IPS-18c (cell line): ENCODE measurements at regions not wholly inside any gene's neighbourhood (a gene's known extent, or its start where the extent isn't known, plus 50 kb on each side); places are given as distances from the start of the nearest gene placed in this dataset.
A peak's percentile ranks its signal among the peaks of the same experiment; 100 is the strongest.
"Not testable (repeated sequence)": the region's sequence is repeated elsewhere in the genome, so short reads cannot be mapped to it uniquely, and the experiment has no call there.

Experiments used
- H3K4me3 ChIP-seq: 2 replicates; pipeline ENCODE4 v1.7.0; 2013; ENCODE audit warnings: low read depth, mild to moderate bottlenecking, low read length, moderate library complexity; ENCODE audit not compliant: insufficient read depth
- H3K9me3 ChIP-seq: one replicate; pipeline ENCODE4 v1.6.1; 2013; ENCODE audit warnings: mild to moderate bottlenecking, low read length, moderate library complexity; ENCODE audit not compliant: control insufficient read depth, insufficient read depth

DNA sequence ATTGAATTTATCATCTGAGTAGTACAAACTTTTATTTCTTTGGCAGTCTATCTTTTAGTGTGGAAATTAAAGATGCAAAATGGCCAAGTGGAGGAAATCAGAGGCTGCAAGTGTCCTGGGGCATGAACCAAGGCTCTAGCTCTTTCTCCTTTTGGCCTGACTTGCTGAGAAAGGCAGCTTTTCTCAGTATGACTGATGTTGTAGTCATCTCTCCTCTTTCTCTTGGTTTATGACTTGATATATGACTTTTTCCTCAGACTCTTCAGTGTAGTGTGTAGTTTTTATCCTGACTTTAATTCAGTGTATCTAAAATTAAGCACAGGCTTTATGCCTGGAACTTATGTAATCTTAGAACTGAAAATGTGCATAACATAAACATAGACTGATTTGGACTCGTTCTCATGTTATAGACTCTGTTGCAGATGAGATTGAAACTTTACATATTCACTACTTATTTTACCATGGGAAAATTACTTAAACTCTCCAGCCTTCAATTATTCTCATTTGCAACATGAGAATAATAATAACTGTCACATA, 65.7 kb downstream of the SLITRK5 start:
- no peak overlapping the region for H3K4me3 ChIP-seq
- H3K9me3 ChIP-seq: no peaks in the 10 kb centered on the region

DNA sequence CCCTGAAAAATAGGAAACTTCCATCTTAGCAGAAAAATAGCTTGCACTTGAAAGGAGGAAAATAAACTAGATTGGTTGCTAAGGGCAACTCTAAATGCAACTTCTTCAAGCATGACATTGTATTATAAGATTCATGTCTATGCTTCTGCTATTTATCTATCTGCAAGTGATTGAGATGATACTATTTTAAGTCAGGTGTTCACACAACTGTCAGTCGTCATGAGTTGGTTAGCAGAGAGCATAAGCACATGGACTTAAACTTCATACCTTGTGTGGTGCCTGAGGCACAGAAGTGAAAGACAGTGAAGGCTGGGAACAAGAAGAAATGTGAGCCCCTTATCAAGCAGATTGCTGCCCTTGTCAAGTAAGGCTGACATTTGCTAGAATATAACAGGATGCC, 82.9 kb downstream of the SLITRK5 start:
- no peaks in the 10 kb centered on the region for H3K9me3 ChIP-seq
- H3K4me3 ChIP-seq: no peak overlapping the region

DNA sequence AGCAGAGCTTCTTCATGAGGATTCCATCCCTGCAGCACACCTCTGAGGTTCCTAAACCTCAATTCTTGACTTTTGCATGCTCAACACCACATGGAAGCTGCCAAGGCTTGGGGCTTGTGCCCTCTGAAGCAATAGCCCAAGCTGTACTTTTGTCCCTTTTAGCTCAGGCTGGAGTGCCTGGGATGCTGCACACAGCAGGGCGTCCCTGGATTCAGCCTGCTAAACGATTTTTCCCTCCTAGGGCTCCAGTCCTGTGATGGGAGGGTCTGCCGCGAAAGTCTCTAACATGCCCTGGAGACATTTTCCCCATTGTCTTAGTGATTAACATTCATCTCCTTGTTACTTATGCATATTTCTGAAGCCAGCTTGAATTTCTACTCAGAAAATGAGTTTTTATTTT, 98.3 kb downstream of the SLITRK5 start:
- H3K4me3 ChIP-seq: no peak overlapping the region

DNA sequence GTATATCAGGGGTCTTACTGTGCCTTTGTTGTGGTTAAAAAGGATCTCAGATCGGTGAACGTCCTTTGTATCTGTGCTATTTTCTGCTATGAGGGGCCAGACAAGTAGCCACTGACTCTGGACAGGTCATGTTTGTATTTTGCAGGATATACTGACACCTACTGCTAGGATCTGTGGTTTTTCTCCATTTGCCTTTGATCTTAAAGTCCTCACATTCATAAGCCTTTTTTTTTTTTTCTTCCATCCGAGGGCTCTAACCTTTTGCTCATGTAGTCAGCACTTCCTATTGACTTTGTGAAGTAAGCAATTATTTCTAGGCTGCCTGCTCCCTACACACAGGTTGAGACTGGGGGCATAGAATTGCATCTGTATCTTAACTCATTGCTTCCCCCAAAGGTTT, 106.2 kb downstream of the SLITRK5 start:
- Histone ChIP-seq H3K9me3 (no peaks in the 10 kb centered on the region), H3K4me3 (no peak overlapping the region)

More for the DNA sequence above, 98.3 kb downstream of the SLITRK5 start:
- H3K9me3 ChIP-seq: no peaks in the 10 kb centered on the region

DNA sequence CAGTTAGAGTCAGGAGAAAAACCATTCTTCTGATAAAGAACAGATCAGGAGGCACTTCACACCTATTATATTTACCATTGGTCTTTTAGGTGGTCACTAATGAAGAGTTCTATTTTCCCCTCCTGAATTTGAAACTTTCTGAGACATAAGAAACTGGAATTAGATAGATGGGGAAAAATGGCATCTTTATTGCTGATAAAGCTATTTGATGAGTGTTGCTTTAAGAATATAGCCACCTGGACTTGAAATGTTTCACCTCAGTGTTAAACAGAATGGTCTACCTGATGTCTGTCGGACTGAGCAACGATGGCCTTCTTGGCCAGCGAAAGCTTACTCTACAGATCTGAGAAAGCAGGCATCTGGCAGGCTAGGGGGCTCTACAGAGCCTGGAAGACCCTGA, 107.0 kb downstream of the SLITRK5 start:
- H3K4me3 ChIP-seq: no peak overlapping the region
- H3K9me3 ChIP-seq: no peaks in the 10 kb centered on the region

DNA sequence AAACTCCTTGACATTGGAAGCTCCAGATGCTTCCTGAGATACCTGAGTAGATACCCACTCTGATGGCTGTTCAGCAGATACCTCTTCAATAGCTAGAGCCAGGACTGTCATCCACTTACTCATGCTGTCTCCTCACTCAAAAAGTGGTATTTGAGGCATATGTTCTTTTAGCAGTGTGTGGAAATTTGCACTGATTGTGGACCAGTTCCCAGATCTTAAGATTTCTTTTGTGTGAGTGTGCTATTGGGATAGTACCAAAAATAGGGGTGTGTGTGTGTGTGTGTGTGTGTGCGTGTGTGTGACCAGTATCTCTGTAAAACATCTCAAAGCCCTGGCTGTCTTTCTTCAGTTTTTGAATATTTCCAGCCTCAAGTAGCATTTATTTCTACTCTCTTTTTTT, 108.3 kb downstream of the SLITRK5 start:
- H3K9me3 ChIP-seq: no peaks in the 10 kb centered on the region
- H3K4me3 ChIP-seq: no peak overlapping the region

DNA sequence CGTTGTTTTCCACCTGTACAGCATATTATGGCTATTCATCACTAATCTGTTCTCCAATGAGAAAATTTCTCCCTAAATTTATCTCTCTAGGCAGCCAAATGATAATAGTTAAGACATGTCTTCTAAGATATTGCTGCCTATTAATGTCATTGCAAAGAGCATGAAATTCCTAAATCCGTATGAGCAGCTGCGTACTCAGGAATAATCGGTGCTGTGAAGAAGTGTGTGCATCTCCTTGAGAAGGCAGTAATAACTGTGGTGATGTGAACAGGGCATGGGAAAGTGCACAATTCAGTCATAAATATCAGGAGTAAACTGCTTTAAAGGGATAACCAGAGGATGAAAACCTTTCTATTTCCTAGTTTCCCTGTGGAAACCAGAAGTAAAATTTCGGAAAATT, 112.2 kb downstream of the SLITRK5 start:
- Histone ChIP-seq H3K9me3 (no peaks in the 10 kb centered on the region), H3K4me3 (no peak overlapping the region)

DNA sequence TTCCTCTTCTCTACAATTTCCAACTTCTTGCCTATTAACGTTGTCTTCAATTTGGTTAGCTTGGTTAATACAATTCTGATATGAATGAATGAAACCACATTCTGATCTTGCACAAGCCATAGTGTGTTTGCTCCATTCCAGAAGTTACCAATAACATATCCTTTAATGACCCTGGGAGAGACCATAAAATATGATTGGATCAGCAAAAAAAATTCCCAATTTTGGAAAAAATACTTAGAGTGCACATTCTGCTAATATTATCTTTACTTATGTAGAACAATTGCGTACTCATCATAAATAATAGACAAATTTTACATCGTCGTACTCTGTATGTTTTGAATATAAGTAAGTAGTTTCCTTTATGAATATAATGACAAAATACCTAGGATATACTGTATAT, 117.2 kb downstream of the SLITRK5 start:
- Histone ChIP-seq H3K9me3 (no peaks in the 10 kb centered on the region), H3K4me3 (no peak overlapping the region)

DNA sequence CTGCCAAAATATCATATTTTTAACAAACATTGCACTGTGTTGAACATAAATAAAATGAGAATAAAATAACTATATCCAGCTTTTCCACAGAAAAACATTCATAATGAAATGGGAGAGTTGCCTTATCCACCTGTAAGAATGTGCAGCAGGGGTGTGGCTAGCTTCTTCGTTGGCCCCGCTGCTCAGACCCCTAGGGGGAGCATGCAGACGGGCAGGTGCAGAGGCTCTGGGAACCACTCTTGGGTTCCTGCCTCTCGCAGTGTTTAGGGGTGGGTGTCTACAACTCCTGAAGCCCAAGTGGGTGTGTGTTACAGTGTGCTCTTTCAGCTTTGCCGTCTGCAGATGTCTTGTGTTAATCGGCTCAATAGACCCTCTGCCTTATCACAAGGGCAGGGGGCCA, 121.7 kb downstream of the SLITRK5 start:
- no peak overlapping the region for H3K4me3 ChIP-seq
- H3K9me3 ChIP-seq: no peaks in the 10 kb centered on the region

DNA sequence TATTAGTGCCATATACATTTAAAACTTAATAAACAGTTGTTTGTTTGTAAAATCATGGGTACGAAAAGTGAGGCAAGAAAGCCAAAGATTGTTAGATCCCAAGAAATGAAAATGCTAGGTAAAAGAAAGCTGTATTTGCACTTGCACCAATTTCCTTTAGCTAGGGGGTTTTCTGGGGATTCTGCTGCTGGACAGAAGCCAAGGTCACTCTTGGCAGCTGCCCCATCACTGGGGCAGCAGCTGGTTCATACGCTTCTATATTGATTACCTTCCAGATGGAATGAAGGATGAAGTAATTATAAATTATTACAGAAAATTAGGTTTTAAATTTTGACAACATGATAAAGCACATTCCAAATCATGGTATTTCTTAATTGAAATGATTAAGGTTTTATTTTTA, 127.4 kb downstream of the SLITRK5 start:
- Histone ChIP-seq H3K4me3 (no peak overlapping the region), H3K9me3 (no peaks in the 10 kb centered on the region)

DNA sequence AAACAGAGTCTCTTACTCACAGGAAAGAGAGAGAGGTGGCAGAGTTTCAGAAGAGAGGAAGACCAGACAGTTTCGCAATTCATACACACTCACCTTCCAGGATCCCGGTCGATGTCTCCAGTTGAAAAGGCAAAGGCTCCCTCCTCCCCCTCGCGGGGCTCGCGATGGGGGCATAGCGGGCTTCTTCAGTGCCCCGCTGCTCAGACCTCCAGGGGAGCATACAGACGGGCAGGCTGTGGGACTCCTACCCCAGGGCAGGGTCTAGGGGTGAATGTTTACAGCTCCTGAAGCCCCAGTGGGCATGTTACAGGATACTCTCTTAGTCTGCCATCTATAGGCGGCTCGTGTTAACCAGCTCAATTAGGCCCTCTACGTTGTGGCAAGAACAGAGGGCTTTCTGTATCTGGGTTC, 139.2 kb downstream of the SLITRK5 start:
- Histone ChIP-seq H3K4me3 (peak overlapping the region; percentile 56), H3K9me3 (no peaks in the 10 kb centered on the region)

DNA sequence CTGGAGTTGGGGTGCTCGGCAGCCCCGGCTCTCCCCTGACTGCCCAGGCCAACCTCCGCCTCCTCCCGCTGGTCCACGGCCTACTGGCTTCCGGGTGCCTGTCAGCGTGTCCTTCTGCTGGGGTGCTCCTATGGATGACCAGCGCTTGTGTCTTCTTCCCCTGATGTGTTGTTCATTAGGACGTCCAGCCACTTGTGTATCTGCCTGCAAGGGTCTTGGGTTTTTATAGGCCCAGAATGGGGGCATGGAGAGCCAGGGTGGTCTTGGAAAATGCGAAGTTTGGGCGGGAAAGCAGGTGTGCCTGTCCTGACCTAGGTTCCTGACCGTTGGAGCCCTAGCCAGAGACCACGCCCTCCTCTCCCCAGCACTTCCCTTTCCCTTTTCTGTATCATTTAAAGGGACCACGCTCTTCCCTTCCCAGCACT, 139.8 kb downstream of the SLITRK5 start:
- Histone ChIP-seq H3K4me3 (no peak overlapping the region; the same call in none of the 2 replicates), H3K9me3 (no peaks in the 10 kb centered on the region)

DNA sequence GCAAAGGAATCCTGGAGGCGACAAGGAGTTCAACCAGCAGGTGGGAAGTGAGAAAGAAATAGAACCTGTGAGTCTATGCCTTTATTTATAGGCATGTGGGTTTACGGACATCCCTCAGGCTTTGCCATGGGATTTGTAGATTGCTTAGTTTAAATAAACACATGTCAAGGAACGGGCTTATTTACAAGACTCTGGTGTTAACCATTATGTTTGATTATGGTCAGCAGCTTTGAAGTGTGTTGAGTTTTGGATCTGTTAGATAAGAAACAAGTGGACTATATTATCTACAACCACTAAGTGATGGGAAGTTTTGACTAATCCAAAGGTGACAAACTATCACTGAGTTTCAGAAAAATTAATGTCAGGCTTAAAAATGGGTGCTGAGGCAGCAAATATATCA, 143.2 kb downstream of the SLITRK5 start:
- H3K9me3 ChIP-seq: no peaks in the 10 kb centered on the region
- H3K4me3 ChIP-seq: no peak overlapping the region

DNA sequence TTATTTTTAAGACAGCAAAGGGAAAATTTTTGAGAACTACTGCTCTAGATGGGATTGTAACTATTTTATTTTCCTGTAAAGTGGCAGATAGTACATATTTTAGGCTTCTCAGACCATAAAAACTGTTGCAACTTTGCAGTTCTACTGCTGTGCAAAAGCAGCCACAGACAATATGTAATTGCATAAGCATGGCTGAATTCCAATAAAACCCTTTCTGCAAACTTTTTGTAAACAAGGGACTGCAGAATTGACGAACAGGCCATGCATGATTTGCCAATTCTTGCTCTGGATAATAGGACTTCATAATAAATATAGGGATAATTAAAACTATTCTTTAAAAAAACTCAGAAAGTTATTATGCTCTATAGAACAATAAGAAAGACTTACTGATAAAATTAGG, 149.1 kb downstream of the SLITRK5 start:
- Histone ChIP-seq H3K4me3 (no peak overlapping the region), H3K9me3 (no peaks in the 10 kb centered on the region)

DNA sequence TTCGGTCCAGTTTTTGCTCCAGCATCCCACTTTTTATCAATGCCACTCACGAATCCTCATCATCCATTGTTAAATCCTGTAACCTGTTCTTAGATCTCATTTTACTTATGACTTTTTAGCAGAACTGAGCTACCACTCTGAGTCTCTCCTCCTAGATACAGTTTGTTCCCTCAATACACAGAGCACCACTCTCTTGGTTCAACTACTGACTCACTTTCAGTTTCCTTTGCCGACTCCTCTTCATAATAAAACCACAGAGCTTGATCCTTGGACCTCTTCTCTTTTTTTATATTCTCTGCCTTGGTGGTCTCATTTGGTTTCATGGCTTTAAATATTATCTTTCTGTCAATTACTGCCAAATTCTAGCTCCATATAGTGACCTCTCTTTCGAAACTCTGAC, 150.3 kb downstream of the SLITRK5 start:
- H3K4me3 ChIP-seq: no peak overlapping the region
- H3K9me3 ChIP-seq: no peaks in the 10 kb centered on the region

DNA sequence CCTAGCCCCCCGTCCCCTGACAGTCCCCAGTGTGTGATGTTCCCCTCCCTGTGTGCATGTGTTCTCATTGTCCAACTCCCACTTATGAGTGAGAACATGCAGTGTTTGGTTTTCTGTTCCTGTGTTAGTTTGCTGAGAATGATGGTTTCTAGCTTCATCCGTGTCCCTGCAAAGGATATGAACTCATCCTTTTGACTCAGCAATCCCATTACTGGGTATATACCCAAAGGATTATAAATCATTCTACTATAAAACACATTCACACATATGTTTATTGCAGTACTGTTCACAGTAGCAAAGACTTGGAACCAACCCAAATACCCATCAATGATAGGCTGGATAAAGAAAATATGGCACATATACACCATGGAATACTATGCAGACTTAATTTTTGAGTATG, 155.1 kb downstream of the SLITRK5 start:
- not testable (repeated sequence) for H3K4me3 ChIP-seq, H3K9me3 ChIP-seq

DNA sequence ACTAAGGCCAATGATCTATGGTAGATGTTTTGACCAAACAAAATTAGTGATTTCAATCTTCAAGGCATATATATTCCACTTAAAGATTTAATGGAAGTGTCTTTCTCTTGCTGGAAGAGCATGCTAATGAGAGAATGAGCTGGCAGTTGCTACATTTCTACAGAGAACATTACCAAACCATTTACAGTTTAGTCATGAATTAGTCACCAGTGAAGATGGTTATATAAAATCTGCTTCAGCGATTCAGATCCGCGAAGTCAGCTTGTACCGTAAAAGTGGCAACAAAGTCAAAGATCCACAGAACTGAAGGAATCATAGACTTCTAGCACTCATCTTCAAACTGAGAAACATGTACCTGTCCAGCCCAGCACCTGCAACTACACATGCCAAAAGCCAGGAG, 156.3 kb downstream of the SLITRK5 start:
- H3K4me3 ChIP-seq: no peak overlapping the region
- H3K9me3 ChIP-seq: no peaks in the 10 kb centered on the region

DNA sequence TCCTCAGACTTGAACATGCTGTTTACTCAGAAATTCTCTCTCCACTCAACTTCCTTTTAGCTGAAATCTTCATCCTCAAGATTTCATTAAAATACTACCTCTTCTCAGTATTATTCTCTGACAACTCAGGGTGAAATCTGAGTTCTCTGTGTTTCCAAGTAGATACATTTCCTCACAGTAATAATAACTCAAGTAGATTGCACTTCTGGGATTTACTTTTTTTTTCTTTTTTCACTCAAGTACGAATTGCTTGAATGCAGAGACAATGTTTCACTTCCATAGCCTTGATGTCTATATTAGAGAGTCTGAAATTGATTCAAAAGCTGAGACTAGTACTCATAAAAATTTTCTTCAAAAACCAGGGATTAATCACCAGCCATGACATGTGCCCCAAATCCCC, 166.4 kb downstream of the SLITRK5 start:
- Histone ChIP-seq H3K4me3 (no peak overlapping the region), H3K9me3 (no peaks in the 10 kb centered on the region)

DNA sequence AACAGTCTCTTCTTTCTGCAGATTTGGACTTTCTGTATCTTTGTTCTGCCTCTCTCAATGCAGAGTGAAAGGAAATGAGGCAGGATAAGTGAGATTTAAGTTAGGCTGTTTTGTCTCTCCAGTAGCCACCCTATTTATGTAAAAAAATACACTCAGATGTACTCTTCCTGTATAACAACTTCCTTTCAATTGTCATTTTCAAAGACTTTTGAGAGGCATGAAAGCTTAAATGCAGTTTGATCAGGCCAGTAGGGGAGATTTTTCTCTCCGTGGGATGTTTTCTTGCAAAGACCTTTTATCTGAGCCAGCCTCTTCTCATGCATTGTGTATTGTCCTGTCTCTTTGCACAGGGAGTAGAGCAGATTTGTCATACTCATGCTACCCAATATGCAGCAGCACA, 166.8 kb downstream of the SLITRK5 start:
- Histone ChIP-seq H3K9me3 (no peaks in the 10 kb centered on the region), H3K4me3 (no peak overlapping the region)
